ENCODE measurements at regions not wholly inside any gene's neighbourhood (a gene's known extent, or its start where the extent isn't known, plus 50 kb on each side); places are given as distances from the start of the nearest gene placed in this dataset.

GRCh38 chr17:13996276-13996675 lies 73.0 kb upstream of the COX10 start:
- in situ Hi-C loops (cut with HindIII; ENCODE audit: low pct_unique_long_range_greater_than_20kb, low sequenced_read_pairs): no loop called here
- Histone ChIP-seq H3K9me3 (ENCODE audit: control insufficient read depth, insufficient read depth, low read depth, low read length) (no peaks in the 10 kb centered on the region), H3K4me1 (ENCODE audit: control insufficient read depth, insufficient read depth, low read length) (no peaks in the 10 kb centered on the region), H3K27ac (ENCODE audit: low read length) (no peak overlapping the region), H3K4me3 (ENCODE audit: low read depth in 2 of 2, low read length in 2 of 2) (no peak overlapping the region), H3K36me3 (ENCODE audit: control insufficient read depth, insufficient read depth, low read length) (no peaks in the 10 kb centered on the region), H3K27me3 (ENCODE audit: control insufficient read depth, insufficient read depth, low read length) (no peaks in the 10 kb centered on the region)
- intact Hi-C loops (cut with micrococcal nuclease; ENCODE audit: unreplicated experiment): no loop called here
- no peak for ATAC-seq
- POLR2A ChIA-PET: no interaction called here
- no TSS peak for BruUV-seq (replicated peaks)
- DNase-seq (ENCODE audit: low read depth, low spot score): no peak
- no peak for TF ChIP-seq SIN3A (IDR thresholded peaks at IDR 0.05; ENCODE audit: borderline replicate concordance, insufficient read depth, low read depth, low read length)
- TF ChIP-seq CTCF (IDR thresholded peaks at IDR 0.05): no peak
- no peak for TF ChIP-seq REST (IDR thresholded peaks at IDR 0.05; ENCODE audit: insufficient read depth in 1 of 2, low read depth in 2 of 2, low read length in 1 of 2)
- TF ChIP-seq POLR2AphosphoS5 (IDR thresholded peaks at IDR 0.05; ENCODE audit: low read depth, low read length): no peak
- no peak for TF ChIP-seq TCF7L2 (IDR thresholded peaks at IDR 0.05; ENCODE audit: low read depth, low read length)
- CTCF ChIA-PET: no interaction called here

GRCh38 chr17:13996748-13997147 lies 72.6 kb upstream of the COX10 start:
- Histone ChIP-seq H3K27ac (ENCODE audit: low read length) (no peak overlapping the region), H3K4me3 (ENCODE audit: low read depth in 2 of 2, low read length in 2 of 2) (no peak overlapping the region), H3K27me3 (ENCODE audit: control insufficient read depth, insufficient read depth, low read length) (no peaks in the 10 kb centered on the region), H3K9me3 (ENCODE audit: control insufficient read depth, insufficient read depth, low read depth, low read length) (no peaks in the 10 kb centered on the region), H3K36me3 (ENCODE audit: control insufficient read depth, insufficient read depth, low read length) (no peaks in the 10 kb centered on the region), H3K4me1 (ENCODE audit: control insufficient read depth, insufficient read depth, low read length) (no peaks in the 10 kb centered on the region)
- ChIA-PET POLR2A (no interaction called here), CTCF (no interaction called here)
- in situ Hi-C loops (cut with HindIII; ENCODE audit: low pct_unique_long_range_greater_than_20kb, low sequenced_read_pairs) (no loop called here), intact Hi-C loops (cut with micrococcal nuclease; ENCODE audit: unreplicated experiment) (no loop called here)
- no peak for TF ChIP-seq REST (IDR thresholded peaks at IDR 0.05; ENCODE audit: insufficient read depth in 1 of 2, low read depth in 2 of 2, low read length in 1 of 2)
- TF ChIP-seq TCF7L2 (IDR thresholded peaks at IDR 0.05; ENCODE audit: low read depth, low read length): no peak
- no peak for TF ChIP-seq POLR2AphosphoS5 (IDR thresholded peaks at IDR 0.05; ENCODE audit: low read depth, low read length)
- no peak for TF ChIP-seq SIN3A (IDR thresholded peaks at IDR 0.05; ENCODE audit: borderline replicate concordance, insufficient read depth, low read depth, low read length)
- no peak for TF ChIP-seq CTCF (IDR thresholded peaks at IDR 0.05)
- no peak for ATAC-seq
- no peak for DNase-seq (ENCODE audit: low read depth, low spot score)
- no TSS peak for BruUV-seq (replicated peaks)
